Transverse colon (tissue), 4 donors: ENCODE measurements at regions not wholly inside any gene's neighbourhood (a gene's known extent, or its start where the extent isn't known, plus 50 kb on each side); places are given as distances from the start of the nearest gene placed in this dataset.

Experiments used
- DNase-seq: peaks from one replicate; pipeline ENCODE4 v3.0.0-alpha.2; 2019
- H3K27ac ChIP-seq, 4 donors: fragments of 200-600 bp; sonication (generic); 2 replicates each; pipeline ENCODE4 v1.5.1; 2016 to 2018; ENCODE audit warnings: inconsistent platforms in 4 of 4
- H3K27me3 ChIP-seq: fragments of 200-600 bp; sonication (generic); 2 replicates; pipeline ENCODE4 v1.5.1; 2017; ENCODE audit warnings: inconsistent platforms
- H3K36me3 ChIP-seq, 4 donors: fragments of 200-600 bp; sonication (generic); 2 replicates each; pipeline ENCODE4 v1.5.1; 2017 to 2019; ENCODE audit warnings: inconsistent platforms in 4 of 4
- H3K4me1 ChIP-seq, 4 donors: fragments of 200-600 bp; sonication (generic); 2 replicates each; pipeline ENCODE4 v1.5.1; 2017 to 2020; ENCODE audit warnings: inconsistent platforms in 4 of 4
- H3K4me3 ChIP-seq, 4 donors: fragments of 200-600 bp; sonication (generic); 1 replicate in 1 of 4; 2 replicates in 3 of 4; pipeline versions ENCODE4 v1.5.1 to v1.6.1; 2017 to 2019; ENCODE audit warnings: inconsistent platforms in 4 of 4
- H3K9me3 ChIP-seq, 2 donors: fragments of 200-600 bp; sonication (generic); 2 replicates each; pipeline ENCODE4 v1.5.1; 2017 to 2019; ENCODE audit warnings: inconsistent platforms in 2 of 2
- CTCF ChIP-seq, 5 experiments: fragments of 200-600 bp in 3 of 5; fragments of 450-650 bp in 2 of 5; sonication (generic) in 3 of 5; IDR thresholded peaks; 1 replicate in 2 of 5; 2 replicates in 3 of 5; pipeline ENCODE4 v1.5.1; 2016 to 2017; ENCODE audit warnings: antibody characterized with exemption in 5 of 5, inconsistent platforms in 3 of 5, mild to moderate bottlenecking in 2 of 5, moderate library complexity in 1 of 5
- EP300 ChIP-seq: sonication (generic); formaldehyde crosslinking; IDR thresholded peaks from one replicate; pipeline ENCODE4 v1.6.1; 2017; ENCODE audit warnings: antibody characterized with exemption, low read depth
- POLR2A ChIP-seq: fragments of 450-650 bp; IDR thresholded peaks from one replicate; pipeline ENCODE4 v1.6.1; 2016; ENCODE audit warnings: antibody characterized with exemption, mild to moderate bottlenecking, moderate library complexity
- POLR2AphosphoS5 ChIP-seq, 3 donors: sonication (generic); formaldehyde crosslinking; IDR thresholded peaks; one replicate each; pipeline ENCODE4 v1.6.1; 2016; ENCODE audit warnings: antibody characterized with exemption in 3 of 3
- WGBS, 2 donors: methylation state at CpG; one replicate each; pipeline ENCODE4 v1.1.5; 2018; ENCODE audit warnings: low coverage in 1 of 2; 5-methylcytosine and 5-hydroxymethylcytosine counted together
- in situ Hi-C, 4 donors: fragments of 200-750 bp; cut with MboI; loops; one replicate each; pipeline versions ENCODE4 v1.15.0 to v1.15.1; 2017; ENCODE audit warnings: low sequenced_read_pairs in 3 of 4, low pct_ligation_motif_present in 1 of 4, low pct_unique_long_range_greater_than_20kb in 1 of 4
- intact Hi-C: fragments of 100-400 bp; cut with DNase I; formaldehyde crosslinking; loops from one replicate; pipeline ENCODE4 v1.15.1; 2023; ENCODE audit warnings: low total_unique reads

- Histone ChIP-seq H3K4me3 (no peak overlapping the region), H3K9me3 (no peaks in the 10 kb centered on the region), H3K27ac (no peak overlapping the region), H3K27me3 (no peaks in the 10 kb centered on the region), H3K4me1 (no peaks in the 10 kb centered on the region), H3K36me3 (no peaks in the 10 kb centered on the region)
- no peak for DNase-seq
- TF ChIP-seq EP300 (no peak), POLR2A (no peak), POLR2AphosphoS5 (IDR thresholded peaks at IDR 0.05) (no peak), CTCF (IDR thresholded peaks at IDR 0.05) (no peak)
- in situ Hi-C loops (no loop called here), intact Hi-C loops (no loop called here)
- WGBS, 2 donors = 94% methylated on average over 1 of the region's 1 CpG; no CpG with 5 or more reads in 1 of the 2 donors
These were observed 108.6 kb downstream of the NRN1 start for GRCh38 chr6:5898102-5898501.

GRCh38 chr6:5896476-5897200 lies 110.1 kb downstream of the NRN1 start:
- TF ChIP-seq EP300 = no peak
- no peak for TF ChIP-seq POLR2AphosphoS5 (IDR thresholded peaks at IDR 0.05)
- no peak for TF ChIP-seq POLR2A
- no peak for TF ChIP-seq CTCF (IDR thresholded peaks at IDR 0.05)
- intact Hi-C loops (no loop called here), in situ Hi-C loops (no loop called here)
- 85 to 86% methylated on average over 11 to 12 of the region's 12 CpGs for WGBS, 2 donors
- no peak overlapping the region for H3K27ac ChIP-seq
- H3K4me3 ChIP-seq = no peak overlapping the region
- H3K36me3 ChIP-seq = no peaks in the 10 kb centered on the region
- no peak for DNase-seq
- H3K4me1 ChIP-seq = peaks cover 0 to 4% (median 0%) of the 10 kb centered on the region in 4 donors
- H3K27me3 ChIP-seq = no peaks in the 10 kb centered on the region
- no peaks in the 10 kb centered on the region for H3K9me3 ChIP-seq

GRCh38 chr6:5894357-5894756 lies 112.4 kb downstream of the NRN1 start:
- no peak for DNase-seq
- H3K36me3 ChIP-seq = no peaks in the 10 kb centered on the region
- H3K4me1 ChIP-seq = peaks cover 0 to 4% (median 0%) of the 10 kb centered on the region in 4 donors
- H3K27me3 ChIP-seq = no peaks in the 10 kb centered on the region
- no peak overlapping the region for H3K4me3 ChIP-seq
- in situ Hi-C loops (no loop called here), intact Hi-C loops (no loop called here)
- H3K9me3 ChIP-seq = no peaks in the 10 kb centered on the region
- no peak overlapping the region for H3K27ac ChIP-seq
- TF ChIP-seq POLR2A (no peak), CTCF (IDR thresholded peaks at IDR 0.05) (no peak), EP300 (no peak), POLR2AphosphoS5 (IDR thresholded peaks at IDR 0.05) (no peak)
- WGBS, 2 donors = 91 to 98% methylated on average over 4 of the region's 4 CpGs

- in situ Hi-C loops = no loop called here
These were observed 113.4 kb downstream of the NRN1 start for GRCh38 chr6:5893295-5893694.

More at GRCh38 chr6:5893295-5893694, 113.4 kb downstream of the NRN1 start:
- Histone ChIP-seq H3K36me3 (no peaks in the 10 kb centered on the region), H3K9me3 (no peaks in the 10 kb centered on the region), H3K27ac (no peak overlapping the region), H3K4me3 (no peak overlapping the region), H3K27me3 (no peaks in the 10 kb centered on the region), H3K4me1 (peaks cover 0 to 4% (median 0%) of the 10 kb centered on the region in 4 donors)
- no peak for DNase-seq
- 94% methylated on average over 4 of the region's 4 CpGs; no CpG with 5 or more reads in 1 of the 2 donors for whole genome bisulfite sequencing, 2 donors
- intact Hi-C loops = no loop called here
- no peak for TF ChIP-seq POLR2AphosphoS5 (IDR thresholded peaks at IDR 0.05)
- no peak for TF ChIP-seq EP300
